Stimulated activated CD8-positive, alpha-beta memory T cell treated with anti-CD3 and anti-CD28 coated beads, Interleukin-7, amount 100 ng/mL, for 24 hours (primary cell): ENCODE measurements at regions not wholly inside any gene's neighbourhood (a gene's known extent, or its start where the extent isn't known, plus 50 kb on each side); places are given as distances from the start of the nearest gene placed in this dataset.

Experiments
- DNase-seq: peaks from one replicate; pipeline ENCODE4 v3.0.0-alpha.2; 2020; ENCODE audit warnings: low read depth

DNA sequence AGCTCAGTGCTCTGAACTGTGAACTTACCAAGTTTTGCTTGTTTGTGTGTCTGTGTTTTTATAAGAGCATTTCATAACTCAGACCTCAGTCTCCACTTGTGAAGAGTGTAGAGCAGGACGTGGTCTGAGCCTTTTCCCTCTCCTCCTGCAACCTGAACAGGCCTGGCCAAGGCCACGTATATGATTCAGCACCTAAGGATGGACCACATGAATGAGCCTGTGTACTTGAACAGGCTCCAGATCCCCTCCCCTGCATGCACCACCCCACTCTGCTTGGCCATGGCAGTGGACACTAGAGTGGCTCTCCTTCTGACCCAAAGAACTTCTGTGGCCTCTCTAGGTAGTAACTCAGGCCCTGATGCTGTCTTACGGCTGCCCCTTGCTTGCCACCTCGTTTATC lies 125.9 kb upstream of the FSTL4 start:
- no peak for DNase-seq

DNA sequence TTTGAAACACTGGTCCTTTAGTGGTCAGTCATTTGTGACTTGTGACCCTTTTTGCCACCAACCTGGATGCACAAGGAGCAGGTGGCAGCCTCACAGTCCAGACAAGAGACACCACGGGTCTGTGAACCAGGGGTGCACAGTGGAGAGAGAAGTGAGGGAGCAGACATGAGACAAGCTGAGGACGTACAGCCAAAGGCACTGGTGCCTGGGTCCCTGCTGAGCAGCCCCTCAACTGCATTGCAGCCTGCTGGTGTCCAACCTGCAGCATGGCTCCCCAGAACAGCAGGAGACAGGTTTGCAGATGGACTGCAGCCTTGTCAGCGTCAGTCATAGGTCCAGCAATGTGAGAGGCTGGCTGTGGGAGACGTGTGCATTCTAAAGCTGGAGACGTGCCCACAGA lies 124.2 kb upstream of the FSTL4 start:
- DNase-seq, result no peak

DNA sequence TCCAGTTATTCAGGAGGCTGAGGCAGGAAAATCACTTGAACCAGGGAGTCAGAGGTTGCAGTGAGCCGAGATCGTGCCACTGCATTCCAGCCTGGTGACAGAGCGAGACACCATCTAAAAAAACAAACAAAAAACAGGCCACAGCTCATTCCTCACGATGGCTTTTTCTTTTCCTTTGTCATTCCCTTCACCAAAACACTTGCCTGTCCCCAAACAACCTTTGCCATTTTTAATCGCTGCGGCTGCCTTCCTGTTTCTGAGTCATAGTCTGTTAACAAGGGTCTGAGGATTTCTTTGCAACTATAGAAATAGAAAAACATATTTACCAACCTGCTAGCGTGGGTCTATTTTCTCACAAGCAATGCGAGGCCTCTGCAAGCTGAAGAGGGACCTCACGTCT lies 123.0 kb upstream of the FSTL4 start:
- DNase-seq, result no peak

DNA sequence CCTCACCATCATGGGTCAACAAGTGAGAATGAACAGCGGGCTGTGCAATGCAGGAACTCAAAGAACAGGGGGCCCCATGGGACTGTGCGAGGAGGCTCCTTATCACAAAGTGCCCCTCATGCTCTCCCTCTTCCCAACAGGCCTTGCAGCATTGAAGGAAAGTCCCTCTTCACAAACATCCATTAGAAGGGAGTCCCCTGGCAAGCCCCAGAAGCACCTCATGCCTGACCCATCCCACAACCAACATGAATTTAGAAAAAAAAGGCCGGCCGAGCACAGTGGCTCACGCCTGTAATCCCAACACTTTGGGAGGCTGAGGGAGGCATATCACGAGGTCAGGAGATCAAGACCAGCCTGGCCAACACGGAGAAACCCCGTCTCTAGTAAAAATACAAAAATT lies 122.6 kb upstream of the FSTL4 start:
- no peak for DNase-seq

DNA sequence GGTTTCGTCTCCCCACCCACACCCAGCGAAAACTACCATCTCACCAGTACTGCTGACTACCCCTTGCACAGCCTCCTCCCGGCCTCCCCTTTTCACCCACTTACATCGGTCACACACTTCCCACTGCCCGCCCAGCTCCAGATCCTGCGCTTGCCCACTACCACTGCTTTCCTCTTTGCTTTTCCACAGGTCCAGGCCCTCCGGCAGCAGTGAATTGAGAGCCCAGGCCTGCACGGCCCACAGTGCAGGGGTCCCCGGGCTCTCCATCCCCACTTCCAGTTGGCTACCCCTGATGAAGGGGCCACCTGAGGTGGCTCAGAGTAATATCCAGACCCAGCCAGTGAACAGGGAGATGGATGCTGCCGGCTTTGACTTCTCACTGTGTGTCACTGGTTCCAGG lies 120.2 kb upstream of the FSTL4 start:
- DNase-seq, result no peak

DNA sequence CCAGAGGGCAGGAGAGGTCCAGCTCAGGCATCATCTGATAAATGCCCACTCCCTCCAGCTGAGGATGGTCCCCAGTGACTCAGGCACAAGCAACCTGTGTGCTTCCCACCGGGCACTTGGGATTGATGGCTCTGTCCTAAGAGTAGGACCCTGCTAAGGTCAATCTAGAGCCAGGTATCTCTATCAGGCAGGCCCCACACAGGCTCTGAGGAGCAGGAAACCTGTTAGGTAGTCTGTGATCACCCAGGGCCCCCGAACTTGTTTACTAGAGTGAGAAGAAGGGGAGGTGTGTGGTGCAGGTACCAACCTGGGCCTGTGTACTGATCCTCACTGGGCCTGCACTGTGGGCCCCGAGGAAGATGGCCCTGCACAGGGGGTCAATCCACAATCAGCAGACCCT lies 119.6 kb upstream of the FSTL4 start:
- no peak for DNase-seq

DNA sequence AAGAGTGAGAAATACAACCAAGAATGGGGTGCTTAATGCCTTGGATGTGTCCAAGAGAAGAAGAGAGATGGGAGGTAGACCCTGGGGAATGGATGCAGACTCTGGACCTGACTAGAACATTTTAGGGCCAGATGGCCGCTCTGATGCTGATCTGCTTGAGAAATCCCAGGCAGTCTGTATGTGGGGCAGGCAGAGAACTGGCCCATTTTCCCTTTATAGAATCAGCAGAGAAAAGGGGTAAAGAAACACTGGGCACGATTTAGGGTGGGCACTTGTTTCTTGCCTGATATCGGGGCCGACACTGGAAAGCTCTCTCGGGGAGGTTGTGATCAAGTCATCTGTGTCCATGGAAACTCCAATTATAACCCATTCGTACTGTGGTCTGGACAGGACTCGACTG lies 118.5 kb upstream of the FSTL4 start:
- DNase-seq, result no peak

DNA sequence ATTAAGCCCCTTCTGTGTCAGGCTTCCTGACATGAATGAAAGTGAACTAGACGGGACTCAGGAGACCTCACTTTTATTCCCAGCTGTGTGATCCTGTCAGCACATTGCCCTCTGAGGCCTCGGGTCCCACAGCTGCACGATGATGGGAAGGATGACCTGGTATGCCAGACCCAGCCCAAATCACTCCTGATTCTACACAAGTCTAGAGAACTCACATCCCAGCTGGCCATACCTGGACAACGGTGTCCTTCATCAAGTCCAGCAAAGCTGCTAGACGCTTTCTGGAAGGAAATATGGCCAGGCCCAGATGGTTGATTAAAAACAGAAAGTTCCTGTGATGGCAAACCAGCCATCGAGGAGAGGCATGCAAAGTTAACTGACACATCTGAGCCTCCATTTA lies 118.0 kb upstream of the FSTL4 start:
- DNase-seq, result no peak

DNA sequence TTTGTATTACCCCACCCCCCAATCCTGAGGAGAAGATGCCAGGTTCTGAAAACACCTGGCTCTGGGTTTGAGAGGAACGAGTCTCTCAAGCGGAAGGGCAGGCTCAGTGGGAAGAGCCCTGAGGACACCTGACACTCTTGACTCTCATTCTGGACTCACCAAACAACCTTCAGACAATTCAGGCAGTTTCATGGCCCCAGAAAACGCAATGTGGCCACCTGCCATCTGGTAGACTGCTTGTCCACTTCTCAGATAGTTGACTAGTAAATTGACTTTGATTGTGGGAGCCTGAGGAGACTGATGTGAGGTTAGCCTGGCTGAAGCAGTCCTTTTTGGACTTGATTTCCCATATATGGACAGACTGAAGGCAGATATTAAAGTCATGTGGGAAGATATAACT lies 117.5 kb upstream of the FSTL4 start:
- no peak for DNase-seq

DNA sequence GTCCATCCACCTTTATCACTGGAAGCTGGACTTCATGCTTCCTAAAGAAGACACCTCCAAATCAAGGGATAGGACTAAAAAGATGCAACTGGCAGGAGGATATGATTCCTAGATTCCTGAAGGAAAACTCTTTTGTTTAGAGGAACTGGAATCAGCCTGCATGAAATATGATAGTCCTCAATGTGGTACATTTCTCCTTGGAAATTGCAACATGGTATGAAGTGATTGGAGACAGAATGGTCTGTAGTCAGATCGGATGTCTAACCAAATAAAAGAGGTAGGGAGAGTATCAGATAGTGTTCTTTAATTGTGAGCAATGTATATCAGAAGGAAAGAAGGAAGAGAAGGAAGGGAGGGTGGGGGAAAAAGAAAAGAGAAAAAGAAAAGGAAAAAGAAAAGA lies 116.1 kb upstream of the FSTL4 start:
- no peak for DNase-seq

DNA sequence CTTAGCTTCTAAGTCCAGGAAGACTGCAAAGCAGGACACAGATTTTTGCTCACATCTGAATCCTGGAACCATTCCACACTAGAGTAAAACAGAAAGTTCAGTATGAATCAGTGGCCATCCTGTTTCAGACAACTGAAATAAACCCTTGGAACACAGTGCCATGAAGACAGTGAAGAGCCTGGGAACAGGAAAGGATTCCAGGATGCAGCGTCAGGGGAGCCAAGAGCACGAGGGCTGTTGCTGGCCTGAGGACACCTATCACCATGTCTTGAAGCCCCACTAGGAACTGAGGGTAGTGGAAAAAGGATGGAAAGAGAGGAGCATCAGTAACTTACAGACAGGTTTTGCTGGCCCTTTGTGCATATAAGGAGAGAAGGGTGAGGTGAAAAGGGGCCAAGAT lies 115.3 kb upstream of the FSTL4 start:
- DNase-seq, result no peak

DNA sequence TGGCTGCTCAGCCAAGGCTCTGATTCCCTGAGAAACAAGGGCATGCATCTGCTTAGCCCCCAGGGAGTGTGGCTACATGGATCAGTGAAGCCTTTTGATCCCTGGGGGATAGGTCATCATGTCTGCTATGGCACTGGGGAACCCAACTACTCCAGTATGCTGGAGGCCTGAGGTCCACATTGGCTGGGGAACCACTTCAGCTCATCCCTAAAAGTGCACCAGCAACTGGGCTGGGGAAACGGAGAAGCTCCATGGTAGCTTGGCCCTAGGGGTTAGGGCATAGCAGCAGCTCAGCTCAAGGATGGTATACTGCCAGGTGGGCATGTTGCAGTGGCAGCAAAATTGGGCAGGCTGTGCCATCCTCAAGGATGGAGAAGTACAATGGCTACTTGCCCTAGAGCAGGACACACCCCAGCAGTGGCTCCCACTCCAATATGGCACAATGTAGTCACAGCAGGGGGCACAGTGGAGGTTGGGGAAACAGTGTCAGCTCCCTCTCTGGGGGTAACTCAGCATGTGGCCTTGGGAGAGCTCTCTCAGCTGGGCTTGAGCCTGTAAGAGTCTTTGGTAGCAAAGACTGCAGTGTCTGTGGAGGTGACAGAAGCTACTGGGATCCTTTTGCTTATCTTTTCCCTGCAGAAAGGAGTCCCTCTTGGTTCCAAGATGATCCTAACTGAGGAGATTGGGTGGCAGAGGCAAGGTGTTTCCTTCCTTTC lies 111.5 kb upstream of the FSTL4 start:
- DNase-seq, result no peak

DNA sequence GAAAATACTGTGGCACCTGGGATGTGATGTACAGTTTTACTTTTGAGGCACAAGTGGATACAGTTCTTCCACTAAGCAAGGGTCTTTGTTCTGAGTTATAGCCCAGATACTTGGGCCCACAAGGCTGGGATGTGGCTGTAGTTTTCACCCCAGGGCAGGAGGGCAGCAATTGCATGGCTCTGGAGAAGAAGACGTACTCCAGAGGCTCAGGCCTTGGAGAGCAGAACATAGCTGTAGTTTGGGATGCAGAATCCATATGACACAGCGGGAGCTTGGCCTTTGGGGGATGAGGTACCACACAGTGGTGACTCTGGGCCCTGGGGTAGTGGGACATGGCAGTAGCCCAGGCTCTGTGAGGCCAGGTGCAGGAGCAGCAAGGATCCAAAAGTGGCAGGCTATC lies 110.8 kb upstream of the FSTL4 start:
- DNase-seq, result no peak

DNA sequence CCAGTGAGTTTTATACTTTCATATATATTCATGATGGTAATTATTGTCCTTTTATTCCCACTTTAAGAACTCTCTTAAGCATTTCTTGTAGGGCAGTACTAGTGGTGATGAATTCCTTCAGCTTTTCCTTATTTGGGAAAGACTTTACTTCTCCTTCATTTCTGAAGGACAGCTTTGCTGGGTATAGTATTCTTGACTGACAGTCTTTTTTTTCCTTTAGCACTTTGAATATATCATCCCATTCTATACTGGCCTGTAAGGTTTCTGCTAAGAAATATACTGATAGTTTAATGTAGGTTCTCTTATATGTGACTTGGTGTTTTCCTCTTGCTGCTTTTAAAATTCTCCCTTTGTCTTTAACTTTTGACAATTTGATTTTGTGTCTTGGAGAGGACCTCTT lies 109.0 kb upstream of the FSTL4 start:
- no peak for DNase-seq

DNA sequence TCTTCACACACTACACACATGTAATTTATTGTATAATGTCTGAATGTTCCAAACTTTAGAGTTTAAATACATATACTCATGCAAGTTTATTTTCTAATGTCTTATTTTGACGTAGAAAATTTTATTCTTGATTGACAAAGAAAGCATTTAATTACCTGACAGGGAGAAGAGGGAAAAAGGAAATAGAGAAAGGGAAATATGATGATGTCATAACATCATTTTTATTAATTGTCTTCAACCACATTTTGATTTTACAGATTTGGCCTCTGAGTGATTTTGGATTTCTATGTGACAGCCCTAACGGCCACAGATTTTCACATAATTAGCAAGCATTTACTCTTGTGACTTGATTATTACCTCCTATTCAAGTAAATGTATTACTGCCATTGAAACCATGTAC lies 106.1 kb upstream of the FSTL4 start:
- DNase-seq, result no peak

DNA sequence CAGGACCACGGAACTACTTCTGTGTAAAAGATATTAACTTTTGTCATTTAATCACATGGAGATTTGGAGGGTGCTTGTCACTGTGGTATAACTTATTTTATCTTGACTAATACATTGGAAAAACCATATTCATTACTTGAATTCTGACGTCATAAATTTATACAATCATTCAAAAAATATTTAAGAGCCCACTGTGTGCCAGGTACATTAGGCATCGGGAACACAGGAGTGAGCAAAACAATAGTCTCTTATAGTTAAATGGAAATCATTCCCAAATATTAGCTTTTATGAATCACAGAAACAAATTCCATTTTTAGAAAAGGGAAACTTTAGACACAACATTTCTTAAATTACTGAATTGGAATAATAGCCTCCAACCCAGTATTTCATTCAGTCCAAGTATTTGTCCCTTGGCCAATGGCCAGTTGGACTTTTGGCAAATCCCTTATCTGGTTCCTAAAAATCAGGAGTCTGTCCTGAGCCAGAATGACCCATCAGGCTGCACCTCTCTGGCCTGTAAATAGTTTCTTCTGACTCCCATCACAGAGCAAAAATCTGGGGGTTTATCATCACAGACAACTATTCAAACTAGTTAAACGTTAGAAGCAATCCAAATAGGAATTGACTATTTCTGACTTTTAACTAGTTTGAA lies 104.3 kb upstream of the FSTL4 start:
- DNase-seq, result no peak

DNA sequence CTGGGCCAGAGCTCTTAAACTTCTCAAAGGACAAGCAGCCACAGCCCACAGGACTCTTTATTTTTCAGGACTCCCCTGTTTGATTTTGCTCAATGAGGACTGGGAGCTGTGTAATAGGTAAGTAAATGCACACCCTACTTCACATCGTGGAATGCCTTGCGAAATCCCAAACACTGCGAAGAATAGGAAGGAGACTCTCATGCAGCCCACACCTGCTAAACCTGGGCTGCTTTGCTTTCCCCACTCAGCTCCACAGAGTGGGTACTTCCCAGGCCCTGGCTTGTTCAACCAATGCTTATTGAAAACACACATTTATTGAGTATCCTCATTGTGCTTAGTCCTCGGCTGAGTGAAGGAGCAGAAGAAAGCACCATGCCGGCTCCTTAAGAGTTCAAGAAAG lies 103.3 kb upstream of the FSTL4 start:
- DNase-seq, result no peak

DNA sequence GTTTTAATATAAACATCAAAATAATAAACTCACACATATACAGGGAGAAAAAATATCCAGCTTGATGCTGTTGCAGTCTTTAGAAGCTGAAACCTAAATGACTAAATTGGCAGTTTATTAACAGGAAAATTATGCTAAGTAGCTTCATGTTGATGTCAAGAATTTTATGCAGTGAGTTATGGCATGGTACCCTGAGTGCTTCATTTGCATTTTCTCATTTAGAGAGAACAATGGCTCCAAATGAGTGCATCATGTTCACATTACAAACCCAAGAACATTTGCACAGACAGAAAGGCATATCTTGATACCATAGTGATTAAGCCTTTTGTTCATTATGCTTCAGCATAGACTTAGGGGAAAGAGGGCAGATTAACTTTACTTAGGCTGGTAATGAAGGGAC lies 102.9 kb upstream of the FSTL4 start:
- DNase-seq, result no peak

DNA sequence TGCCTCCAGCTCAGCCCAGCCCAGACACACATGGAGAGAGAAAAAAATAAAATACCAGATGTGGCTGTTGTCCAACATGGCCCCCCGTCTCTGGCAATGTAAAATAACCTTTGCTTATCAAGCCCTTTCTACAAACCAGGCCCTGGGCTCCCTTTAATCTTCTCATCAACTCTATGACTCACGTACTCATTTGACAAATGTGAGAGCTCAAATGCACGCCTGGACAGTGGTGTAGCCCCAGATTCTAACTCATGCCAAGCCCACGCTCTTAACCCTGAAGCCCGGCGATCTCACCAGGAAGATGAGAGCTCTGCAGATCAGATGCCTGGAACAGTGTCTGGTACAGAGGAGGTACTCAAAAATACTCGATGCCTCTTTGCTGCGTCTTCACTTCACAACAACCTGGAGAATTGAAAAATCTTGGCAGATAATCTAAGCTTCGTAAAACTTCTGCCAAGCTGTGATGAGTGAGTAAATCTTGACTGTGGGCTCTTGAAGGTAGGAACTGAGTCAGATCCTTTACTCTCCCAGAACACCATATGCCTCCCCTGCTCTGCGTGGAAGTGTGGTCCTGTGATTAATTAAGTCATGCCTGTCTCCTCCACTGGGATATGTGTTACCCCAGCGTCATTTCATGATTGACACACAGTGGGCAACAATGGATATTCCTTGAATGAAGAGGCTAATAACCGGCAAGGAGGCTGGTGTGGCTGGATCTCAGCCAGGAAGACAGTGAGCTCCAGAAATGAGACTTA lies 102.0 kb upstream of the FSTL4 start:
- DNase-seq, result no peak

DNA sequence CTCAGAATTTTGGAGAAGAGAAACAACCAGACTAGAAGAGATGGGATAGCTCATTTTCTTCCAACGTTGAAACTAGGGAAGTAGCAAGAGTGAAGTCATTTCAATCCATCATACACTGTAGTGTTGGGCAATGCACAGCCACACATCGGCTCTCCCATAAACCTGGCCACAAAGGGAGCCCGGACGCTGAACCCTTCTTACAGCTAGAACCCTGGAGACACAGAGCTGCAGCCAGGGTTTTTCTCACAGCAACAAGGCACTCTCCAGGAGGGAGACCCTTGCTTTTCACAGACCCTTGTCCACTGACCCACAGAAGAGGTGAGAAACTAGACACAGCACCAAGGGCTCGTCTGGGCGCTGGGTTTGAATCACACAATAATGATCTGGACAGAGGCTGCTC lies 101.4 kb upstream of the FSTL4 start:
- DNase-seq, result no peak

DNA sequence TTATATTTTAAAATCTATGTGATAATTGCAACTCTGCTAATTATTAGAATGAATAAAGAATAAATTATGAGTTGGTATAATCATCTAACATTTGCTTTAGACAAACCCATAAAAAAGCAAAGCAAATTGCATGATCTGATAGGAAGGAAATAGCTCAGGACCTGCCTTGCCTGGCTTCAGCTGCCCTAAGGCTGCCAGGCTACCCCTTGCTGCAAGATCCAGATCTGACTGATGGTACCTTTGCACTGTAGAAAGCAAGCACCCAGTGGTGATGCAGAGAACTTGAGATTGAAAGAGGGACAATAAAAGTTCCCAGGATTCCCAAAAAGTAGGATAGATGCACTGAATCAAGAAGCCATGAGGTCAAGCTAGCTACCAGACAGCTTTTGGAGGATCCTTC lies 100.9 kb upstream of the FSTL4 start:
- DNase-seq, result no peak

DNA sequence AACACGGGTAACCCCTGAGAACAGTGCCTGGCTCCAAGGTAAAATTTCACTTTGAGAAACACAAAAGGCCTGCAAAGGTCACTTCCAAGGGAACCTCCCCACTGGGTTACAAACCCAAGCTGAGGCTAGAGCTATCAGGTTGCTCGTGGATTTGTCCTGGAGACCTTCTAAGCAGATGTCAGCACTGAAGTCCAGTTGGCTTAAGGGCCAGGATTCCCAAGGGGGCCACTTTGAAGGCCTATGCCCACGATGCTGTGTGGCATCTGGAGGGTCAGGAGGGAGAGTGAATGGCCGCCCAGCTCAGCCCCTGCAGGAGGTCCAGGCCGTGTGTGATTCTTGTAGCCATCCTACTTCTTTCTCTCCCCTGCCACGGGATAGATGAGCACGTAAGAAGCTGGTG lies 100.2 kb upstream of the FSTL4 start:
- DNase-seq, result no peak

DNA sequence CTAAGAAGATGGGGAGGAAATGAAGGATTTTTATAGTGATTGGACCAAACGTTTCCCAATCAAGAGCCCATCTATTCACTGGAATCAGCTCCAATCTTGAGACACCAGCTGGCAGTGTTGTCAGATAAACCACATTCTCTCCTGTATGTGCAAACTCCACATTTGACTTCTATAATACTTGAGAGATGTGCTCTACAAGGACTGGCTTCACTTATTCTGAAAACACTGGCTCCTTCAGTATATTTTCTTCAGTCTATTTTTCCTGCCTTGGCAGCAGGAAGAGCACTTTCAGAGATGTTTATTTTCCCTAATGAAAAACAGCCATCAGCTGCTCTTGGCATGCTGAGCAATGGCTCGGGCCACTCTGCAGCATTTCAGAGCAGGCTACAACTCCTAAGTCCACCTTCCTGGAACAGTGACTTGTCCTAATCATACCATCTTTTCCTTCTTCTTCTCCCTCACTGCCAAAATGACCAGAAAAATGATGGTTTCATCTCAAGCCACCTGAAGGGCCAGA lies 96.9 kb upstream of the FSTL4 start:
- DNase-seq, result no peak
